ENCODE measurements at regions not wholly inside any gene's neighbourhood (a gene's known extent, or its start where the extent isn't known, plus 50 kb on each side); places are given as distances from the start of the nearest gene placed in this dataset.
"Not testable (repeated sequence)": the region's sequence is repeated elsewhere in the genome, so short reads cannot be mapped to it uniquely, and the experiment has no call there.

GRCh38 chr1:99502400-99502799 lies 143.5 kb upstream of the PALMD start:
- DNase-seq, result no peak

DNA sequence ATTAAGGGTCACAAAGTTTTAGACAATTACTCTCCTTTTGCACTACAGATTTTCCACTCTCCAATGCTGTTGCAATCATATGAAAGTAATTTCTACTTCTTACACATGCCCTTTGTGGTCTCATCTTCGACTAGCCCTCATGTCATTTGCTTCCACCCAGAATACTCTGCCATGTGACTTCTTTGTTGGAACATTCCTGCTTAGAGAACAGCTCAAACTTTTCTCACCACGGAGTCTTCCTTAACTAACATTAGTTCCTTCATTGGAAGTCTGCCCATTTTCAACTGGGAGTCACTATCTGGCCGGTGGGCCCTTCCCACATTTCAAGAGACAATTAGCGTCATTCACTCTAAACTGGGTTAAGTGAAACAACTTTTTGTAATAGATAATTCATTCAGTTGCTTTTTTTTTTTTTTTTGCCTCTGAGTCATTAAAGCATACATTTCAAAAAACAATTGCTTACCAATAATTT lies 142.6 kb upstream of the PALMD start:
- DNase-seq, result no peak

- DNase-seq, result no peak
Measured at GRCh38 chr1:99504287-99504686, 141.6 kb upstream of the PALMD start.

GRCh38 chr1:99506631-99507030 lies 139.3 kb upstream of the PALMD start:
- no peak for DNase-seq

GRCh38 chr1:99507446-99507845 lies 138.5 kb upstream of the PALMD start:
- DNase-seq, result not testable (repeated sequence)

DNA sequence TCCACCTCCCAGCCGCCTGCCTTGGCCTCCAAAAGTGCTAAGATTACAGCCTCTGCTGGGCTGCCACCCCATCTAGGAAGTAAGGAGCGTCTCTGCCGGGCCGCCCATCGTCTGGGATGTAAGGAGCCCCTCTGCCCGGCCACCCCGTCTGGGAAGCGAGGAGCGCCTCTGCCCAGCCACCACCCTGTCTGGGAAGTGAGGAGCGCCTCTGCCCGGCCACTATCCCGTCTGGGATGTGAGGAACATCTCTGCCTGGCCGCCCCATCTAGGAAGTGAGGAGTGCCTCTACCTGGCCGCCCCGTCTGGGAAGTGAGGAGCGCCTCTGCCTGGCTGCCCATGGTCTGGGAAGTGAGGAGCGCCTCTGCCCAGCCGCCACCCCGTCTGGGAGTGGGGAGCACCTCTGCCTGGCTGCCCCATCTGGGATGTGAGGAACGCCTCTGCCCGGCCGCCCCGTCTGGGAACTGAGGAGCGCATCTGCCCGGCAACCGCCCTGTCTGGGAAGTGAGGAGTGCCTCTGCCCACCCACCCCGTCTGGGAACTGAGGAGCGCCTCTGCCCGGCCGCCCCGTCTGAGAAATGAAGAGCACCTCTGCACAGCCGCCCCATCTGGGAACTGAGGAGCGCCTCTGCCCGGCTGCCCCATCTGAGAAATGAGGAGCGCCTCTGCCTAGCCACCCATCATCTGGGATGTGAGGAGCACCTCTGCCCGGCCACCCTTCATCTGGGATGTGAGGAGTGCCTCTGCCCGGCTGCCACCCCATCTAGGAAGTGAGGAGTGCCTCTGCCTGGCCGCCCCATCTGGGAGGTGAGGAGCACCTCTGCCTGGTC lies 137.8 kb upstream of the PALMD start:
- no peak for DNase-seq

GRCh38 chr1:99508733-99509445 lies 137.0 kb upstream of the PALMD start:
- DNase-seq, result not testable (repeated sequence)

GRCh38 chr1:99514823-99515552 lies 130.9 kb upstream of the PALMD start:
- not testable (repeated sequence) for DNase-seq

- DNase-seq, result no peak
Measured at GRCh38 chr1:99516141-99516540, 129.8 kb upstream of the PALMD start.

GRCh38 chr1:99520121-99520520 lies 125.8 kb upstream of the PALMD start:
- no peak for DNase-seq

DNA sequence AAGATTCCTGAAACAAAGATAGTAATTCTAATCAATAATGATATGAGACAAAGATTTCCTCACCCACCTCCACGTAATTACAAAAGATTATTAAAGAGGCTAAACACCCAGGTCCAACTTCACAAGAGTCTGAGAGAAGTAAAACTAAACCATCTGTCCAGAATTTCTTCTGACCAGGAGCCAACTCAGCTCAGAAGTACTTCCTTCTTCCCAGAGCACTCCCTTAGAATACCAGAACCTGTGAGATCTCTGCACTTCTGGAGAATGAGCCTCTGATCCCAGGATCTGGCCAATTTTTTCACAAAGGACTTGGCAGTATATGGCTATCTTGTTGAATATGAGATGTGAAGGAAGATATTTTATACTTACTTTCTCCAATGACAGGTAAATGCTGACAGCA lies 120.6 kb upstream of the PALMD start:
- DNase-seq, result no peak

DNA sequence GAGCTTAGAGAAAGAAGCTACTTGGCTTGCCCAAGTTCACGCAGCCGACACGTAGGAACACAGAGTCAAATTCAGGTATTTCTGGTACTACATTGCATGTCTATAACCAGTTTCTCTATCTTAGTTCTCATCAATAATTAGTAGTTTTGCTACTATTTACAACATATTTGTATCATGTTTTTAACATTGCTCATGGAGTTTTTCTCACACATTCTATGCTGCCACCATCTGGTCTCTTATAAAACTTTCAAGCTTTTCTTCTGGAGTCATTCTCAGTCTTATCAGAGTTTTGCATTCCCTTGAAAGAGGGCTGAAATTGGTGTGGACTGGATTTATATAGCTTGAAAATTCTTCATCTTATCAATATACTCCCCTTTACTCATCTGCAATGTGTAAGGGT lies 118.8 kb upstream of the PALMD start:
- DNase-seq, result peak; percentile 13

DNA sequence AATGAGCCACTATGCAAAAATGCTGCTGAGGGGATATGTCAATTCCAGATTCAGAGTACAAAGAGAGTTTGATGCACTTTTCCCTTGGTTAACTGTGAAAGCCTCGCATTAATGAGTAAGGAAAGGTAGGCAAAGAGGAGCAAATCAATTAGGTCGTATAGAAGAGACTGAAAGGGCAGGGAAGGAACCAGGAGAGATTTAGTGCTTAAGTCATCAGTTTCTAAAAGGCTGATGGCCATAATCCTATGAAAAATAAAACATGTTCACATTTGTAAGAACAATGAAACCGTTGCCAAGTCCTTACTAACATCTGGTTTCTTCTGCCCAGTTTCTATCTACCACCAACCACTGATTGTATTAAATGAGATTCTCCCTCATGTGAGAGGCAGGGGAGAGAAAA lies 118.4 kb upstream of the PALMD start:
- no peak for DNase-seq

DNA sequence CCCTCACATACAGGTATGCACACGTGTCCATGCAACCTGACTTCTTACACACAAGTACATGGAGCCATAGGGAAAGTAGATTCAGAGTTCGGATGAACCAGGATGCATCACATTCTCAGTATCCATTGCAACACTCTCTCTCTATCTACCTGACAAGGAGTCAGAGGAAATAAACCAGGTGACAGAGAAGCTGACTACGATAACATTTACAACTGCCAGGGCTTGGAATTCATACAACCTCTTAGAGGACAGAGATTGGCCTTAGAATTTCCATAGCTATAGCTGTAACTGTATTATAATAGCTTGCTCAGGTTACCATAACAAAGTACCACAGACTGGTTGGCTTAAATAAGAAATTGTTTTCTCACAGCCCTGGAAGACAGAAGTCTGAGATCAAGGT lies 116.9 kb upstream of the PALMD start:
- no peak for DNase-seq

DNA sequence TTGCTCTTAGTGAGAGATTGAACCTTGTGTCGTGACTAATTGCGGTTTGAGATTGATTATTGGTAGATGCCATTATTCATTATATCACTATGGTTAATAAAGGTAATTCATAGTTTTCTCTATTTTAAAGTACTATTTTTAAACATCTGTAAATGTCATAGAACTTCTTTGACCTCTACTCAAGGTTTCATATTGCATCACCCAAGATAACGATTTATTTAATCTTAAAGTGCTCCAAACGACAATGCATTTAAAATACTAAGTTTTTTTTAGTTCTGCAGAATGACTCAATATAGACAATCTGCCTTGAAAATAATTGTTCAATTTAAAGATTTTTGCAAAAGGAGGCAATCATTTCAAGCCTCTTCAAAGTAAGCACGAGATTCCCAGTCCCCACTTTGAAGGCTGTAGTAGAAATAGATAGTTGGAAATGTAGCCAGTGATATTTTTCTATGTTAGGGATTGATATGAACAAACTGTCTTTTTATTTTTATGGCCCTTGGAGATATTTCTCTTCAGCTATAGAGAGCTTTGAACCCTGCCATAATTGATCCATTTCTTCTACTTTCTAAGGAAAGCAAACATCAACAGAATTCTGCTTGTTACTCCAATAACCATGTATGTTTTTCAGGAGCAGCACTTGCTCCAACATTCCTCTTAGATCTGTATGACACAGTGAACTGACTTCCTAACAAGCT lies 114.2 kb upstream of the PALMD start:
- no peak for DNase-seq

DNA sequence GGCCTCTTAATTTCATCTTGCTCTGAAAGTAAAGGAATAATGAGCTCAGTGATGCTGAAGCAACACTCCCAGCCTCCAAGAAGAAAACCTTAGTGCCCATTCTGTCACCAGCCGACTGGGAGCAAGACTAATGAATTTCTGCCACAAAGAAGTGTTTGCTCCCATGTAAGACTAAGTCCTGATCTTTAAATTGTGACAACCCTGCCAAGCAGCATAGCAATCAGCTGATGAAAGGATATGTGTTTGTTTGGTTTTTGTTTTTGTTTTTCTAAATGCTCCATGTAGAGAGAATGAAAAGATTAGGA lies 113.7 kb upstream of the PALMD start:
- no peak for DNase-seq

DNA sequence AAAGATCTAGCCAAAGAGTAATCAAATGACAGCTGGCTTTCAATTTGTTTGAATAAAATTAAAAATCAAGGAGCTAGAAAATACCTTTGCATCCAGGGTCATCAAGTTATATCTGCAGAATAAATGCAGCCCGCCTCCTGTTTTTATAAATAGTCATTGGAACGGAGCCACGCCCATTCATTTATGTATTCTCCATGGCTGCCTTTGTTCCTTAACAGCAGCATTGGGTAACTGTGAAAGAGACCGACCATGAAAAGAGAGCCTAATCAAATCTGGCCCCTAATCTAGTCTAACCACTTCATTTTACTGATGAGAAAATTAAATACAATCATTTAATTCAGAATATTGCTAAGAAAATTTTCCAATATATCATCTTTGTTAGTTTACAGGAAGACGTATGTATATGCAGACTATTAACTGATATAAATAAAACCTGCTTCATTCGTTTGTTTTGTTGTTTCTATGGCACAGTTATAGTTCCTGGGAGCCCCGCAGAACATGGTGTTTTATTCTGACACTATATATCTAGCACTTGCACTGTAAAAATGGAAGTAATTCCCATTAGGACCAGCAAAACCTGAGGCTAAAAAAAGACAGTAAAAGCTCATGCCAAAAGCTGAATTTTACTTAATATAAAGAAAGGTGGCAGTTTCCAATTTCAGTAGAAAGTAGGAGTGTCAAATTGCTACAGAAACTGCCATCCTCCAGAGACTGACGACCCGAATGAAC lies 111.8 kb upstream of the PALMD start:
- no peak for DNase-seq

- DNase-seq, result no peak
Measured at GRCh38 chr1:99534638-99534930, 111.3 kb upstream of the PALMD start.

GRCh38 chr1:99535470-99536164 lies 110.3 kb upstream of the PALMD start:
- DNase-seq, result no peak

GRCh38 chr1:99537886-99538617 lies 107.9 kb upstream of the PALMD start:
- no peak for DNase-seq

DNA sequence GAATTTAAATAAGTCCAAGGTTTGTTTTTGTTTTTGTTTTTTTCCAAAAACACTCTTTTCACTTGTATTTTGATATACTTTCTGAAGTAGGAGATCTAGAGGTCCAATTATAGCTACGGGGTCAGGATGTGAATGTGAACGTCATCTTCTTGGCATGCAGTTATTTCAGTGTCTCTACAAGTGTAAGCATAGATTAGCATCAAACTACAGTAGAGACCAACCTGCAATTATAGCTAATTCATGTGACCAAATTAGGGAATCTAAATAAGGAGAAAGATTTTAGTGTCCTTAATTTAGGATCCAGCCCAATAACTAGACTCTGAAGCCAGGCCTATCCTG lies 107.3 kb upstream of the PALMD start:
- no peak for DNase-seq

DNA sequence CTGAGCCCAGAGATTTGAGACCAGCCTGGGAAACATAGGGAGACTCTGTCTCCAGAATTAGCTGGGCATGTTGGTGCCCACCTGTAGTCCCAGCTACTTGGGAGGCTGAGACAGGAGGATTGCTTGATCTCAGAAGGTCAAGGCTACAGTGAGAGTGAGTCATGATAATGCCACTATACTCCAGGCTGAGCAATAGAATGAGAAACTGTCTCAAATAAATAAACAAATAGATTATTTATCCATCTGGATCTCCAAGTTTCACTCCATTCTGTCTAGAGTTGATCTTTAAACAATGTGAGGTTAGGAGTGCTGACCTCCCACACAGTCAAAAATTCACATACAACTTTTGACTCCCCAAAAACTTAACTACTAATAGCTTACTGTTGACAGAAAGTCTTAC lies 106.8 kb upstream of the PALMD start:
- no peak for DNase-seq
